ENCODE measurements at regions not wholly inside any gene's neighbourhood (a gene's known extent, or its start where the extent isn't known, plus 50 kb on each side); places are given as distances from the start of the nearest gene placed in this dataset.

DNA sequence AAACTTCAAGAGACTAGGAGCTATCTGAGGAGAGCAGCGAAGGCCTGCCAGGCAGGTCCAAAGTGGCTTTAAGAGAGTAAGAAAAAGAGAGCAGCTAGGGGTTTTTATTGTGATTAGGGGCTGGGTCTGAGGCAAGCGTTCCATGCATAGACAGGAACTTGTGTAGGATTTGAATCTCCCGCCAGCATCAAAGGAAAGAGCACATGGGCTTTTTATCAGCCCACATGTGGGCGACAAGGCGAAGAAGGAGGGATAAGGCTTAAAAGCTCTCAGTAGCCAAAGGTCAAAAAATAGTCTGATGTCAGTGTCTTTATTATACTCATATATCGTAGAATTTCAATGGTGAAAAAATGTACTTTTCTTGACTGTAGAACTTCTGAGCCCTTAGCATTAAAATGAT is 178.5 kb upstream of the TMEFF2 start:
- TF ChIP-seq, protein P1, sequence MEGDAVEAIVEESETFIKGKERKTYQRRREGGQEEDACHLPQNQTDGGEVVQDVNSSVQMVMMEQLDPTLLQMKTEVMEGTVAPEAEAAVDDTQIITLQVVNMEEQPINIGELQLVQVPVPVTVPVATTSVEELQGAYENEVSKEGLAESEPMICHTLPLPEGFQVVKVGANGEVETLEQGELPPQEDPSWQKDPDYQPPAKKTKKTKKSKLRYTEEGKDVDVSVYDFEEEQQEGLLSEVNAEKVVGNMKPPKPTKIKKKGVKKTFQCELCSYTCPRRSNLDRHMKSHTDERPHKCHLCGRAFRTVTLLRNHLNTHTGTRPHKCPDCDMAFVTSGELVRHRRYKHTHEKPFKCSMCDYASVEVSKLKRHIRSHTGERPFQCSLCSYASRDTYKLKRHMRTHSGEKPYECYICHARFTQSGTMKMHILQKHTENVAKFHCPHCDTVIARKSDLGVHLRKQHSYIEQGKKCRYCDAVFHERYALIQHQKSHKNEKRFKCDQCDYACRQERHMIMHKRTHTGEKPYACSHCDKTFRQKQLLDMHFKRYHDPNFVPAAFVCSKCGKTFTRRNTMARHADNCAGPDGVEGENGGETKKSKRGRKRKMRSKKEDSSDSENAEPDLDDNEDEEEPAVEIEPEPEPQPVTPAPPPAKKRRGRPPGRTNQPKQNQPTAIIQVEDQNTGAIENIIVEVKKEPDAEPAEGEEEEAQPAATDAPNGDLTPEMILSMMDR (IDR thresholded peaks at IDR 0.05 in 4 of 5, conservative IDR thresholded peaks at IDR 0.05 in 1 of 5) = no peak
- TF ChIP-seq POLR2A (IDR thresholded peaks at IDR 0.05) = no peak
